GM08714 (cell line): ENCODE measurements at regions not wholly inside any gene's neighbourhood (a gene's known extent, or its start where the extent isn't known, plus 50 kb on each side); places are given as distances from the start of the nearest gene placed in this dataset.

Experiments used
- H3K4me3 ChIP-seq: fragments of 200-500 bp; sonication (Bioruptor generic); 2 replicates; pipeline ENCODE4 v1.5.1; 2014; ENCODE audit warnings: mild to moderate bottlenecking, low read length, inconsistent platforms
- ZNF274 ChIP-seq: IDR thresholded peaks from 2 replicates; pipeline ENCODE4 v1.6.1; 2012; ENCODE audit warnings: mild to moderate bottlenecking, low read depth, low read length

DNA sequence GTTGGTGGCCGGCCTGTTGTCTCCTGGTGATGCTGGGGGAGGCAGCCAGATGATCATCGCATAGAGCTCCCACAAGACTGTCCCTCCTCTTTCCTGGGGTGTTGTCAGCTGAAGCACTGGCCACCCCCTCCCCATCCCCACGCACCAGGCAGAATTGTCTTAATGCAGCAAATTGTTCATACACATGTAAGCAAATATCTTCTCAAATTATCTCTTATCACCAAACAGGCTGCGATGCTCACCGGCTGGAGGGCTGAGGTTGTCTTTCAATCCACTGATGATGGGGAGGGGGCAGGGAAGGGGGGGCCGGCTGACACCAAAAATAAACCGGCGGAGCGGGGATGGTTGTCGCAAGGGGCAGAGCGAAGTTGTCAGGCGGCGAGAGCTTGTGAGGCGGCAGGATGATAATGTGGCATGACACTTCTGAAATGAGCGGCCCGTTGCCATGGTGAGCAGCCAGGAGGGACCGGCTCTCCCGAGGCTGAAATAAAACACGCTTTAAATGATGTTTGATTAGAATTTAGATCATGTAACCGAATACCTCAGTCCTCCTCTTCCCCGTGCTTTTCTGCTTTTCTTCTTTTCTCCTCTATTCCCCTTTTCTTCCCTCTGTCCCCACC lies 59.8 kb downstream of the MRM1 start:
- H3K4me3 ChIP-seq, result no peak overlapping the region
- TF ChIP-seq ZNF274, result no peak

DNA sequence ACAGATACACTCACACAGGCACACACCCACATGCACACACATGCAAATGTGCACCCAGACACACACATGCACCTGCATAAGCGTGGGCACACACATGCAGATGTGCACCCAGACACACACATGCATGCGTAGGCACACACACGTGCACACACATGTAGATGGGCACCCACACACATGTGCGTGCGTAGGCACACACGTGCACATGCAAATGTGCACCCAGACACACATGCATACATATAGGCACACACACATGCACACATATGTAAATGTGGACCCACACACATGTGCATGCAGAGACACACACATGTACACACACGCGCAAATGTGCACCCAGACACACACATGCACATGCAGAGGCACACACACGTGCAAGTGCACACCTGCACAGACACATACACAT lies 60.3 kb downstream of the MRM1 start:
- TF ChIP-seq ZNF274, result no peak
- H3K4me3 ChIP-seq, result no peak overlapping the region

GRCh38 chr17:36665417-36665816 lies 64.0 kb downstream of the MRM1 start:
- H3K4me3 ChIP-seq, result no peak overlapping the region
- no peak for TF ChIP-seq ZNF274

- no peak for TF ChIP-seq ZNF274
- H3K4me3 ChIP-seq, result no peak overlapping the region
Observed at GRCh38 chr17:36667922-36668321, 66.5 kb downstream of the MRM1 start.

DNA sequence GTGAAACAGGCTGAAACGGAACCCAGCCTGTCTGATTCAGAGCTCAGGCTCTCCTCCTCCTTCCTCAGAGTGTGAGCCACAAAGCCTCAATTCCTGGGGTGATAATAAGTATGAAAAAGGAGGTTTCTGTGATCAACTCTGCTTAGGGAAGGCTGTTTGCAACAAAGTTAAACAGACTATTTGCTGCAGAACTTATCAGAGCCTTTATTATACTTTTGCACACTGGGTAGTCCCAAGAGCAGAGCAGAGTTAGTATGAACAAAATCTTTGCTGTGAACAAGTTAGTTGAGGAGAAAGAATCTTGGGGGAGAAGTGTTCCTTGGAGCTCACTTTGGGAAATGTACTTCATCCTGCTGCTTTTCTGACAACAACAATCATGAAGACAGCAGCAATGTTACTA lies 67.4 kb downstream of the MRM1 start:
- TF ChIP-seq ZNF274, result no peak
- H3K4me3 ChIP-seq, result no peak overlapping the region

DNA sequence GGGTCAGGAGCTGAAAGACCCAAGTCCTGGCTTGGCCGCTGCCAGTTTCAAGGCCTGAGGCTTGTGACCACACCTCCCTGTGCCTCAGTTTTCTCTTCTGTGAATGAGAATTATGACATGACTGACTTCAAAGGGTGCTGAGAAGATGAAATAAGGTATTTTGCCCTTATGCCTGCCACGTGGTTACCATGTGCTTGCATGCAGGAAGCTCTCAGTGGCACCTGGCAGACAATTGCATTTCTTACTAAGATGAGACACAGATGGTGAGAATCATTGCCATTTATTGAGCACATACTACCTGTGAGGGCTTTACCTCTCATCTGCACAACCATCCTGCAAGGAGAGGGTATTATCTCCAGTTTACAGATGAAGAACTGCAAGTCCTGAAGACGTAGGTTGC lies 69.8 kb downstream of the MRM1 start:
- no peak overlapping the region for H3K4me3 ChIP-seq
- no peak for TF ChIP-seq ZNF274

DNA sequence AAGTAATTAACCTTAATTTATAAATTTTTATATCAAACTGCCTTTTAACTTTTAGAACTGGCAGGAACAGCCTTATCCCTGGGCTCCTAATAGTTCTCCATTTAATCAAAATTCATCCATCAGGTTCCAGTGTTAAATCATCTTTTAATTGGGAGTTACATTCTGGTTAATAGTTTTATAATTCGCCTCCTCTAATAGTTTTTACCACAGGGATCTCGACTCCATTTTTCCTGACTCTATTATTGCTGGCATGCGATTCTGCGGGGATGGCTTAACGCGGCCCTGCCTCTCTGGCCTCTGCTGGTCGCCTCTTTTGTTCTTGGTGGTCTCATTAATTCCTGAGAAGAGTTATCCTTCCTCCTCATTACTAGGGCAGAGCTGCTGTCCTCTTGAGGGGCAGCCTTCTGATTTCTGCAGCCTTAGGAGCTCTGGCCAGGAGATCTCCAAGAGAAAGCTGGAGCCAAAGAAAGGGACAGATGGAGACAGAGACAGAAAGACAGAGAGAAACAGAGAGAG lies 71.1 kb downstream of the MRM1 start:
- TF ChIP-seq ZNF274, result no peak
- H3K4me3 ChIP-seq, result no peak overlapping the region

GRCh38 chr17:36673068-36673467 lies 71.7 kb downstream of the MRM1 start:
- no peak for TF ChIP-seq ZNF274
- no peak overlapping the region for H3K4me3 ChIP-seq

- TF ChIP-seq ZNF274, result no peak
Observed at GRCh38 chr17:36673637-36674277, 72.4 kb downstream of the MRM1 start.

DNA sequence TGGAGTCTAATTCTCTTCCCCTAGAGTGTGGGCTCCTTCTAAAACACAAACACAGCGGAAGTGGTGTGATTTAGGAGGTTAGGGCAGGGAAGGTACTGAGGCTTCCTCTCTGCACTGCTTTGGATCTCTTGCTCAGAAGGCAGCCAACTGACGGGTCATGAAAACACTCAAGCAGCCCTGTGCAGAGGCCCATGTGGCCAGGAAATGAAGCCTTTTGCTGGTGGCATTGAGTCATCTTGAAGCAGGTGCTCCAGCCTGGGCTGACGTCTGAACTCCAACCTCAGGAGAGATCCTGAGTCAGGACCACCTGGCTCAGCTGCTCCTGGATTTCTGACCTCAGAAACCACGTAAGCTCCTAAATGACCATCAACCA lies 72.9 kb downstream of the MRM1 start:
- TF ChIP-seq ZNF274, result no peak
- H3K4me3 ChIP-seq, result no peak overlapping the region

More at GRCh38 chr17:36673637-36674277, 72.4 kb downstream of the MRM1 start:
- H3K4me3 ChIP-seq, result no peak overlapping the region

DNA sequence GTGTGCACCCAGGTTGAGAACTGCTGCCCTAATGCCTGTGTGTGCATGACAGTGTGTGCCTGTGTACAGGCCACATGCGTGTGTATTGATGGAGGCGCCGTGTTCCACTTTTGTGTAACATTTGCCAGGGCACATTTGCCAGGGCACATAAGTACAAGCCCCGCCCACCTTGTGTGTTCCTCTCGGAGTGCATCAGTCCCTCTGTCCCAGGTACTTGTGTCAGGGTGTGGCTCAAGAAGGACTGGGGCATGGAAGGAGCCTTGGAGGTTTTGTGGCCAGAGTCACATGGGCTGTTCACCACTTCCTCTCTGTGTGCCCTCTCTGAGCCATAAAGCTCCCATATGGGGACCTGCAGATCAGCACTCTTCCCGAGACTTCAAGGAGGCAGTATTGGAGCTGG lies 73.9 kb downstream of the MRM1 start:
- H3K4me3 ChIP-seq, result no peak overlapping the region
- no peak for TF ChIP-seq ZNF274

- no peak overlapping the region for H3K4me3 ChIP-seq
- TF ChIP-seq ZNF274, result no peak
Observed at GRCh38 chr17:36675786-36676185, 74.4 kb downstream of the MRM1 start.

GRCh38 chr17:36679815-36680467 lies 78.6 kb downstream of the MRM1 start:
- H3K4me3 ChIP-seq, result no peak overlapping the region
- TF ChIP-seq ZNF274, result no peak

- TF ChIP-seq ZNF274, result no peak
- H3K4me3 ChIP-seq, result no peak overlapping the region
Observed at GRCh38 chr17:36680701-36681202, 79.4 kb downstream of the MRM1 start.

GRCh38 chr17:36682773-36683172 lies 81.4 kb downstream of the MRM1 start:
- H3K4me3 ChIP-seq, result no peak overlapping the region
- no peak for TF ChIP-seq ZNF274
